ENCODE measurements at regions not wholly inside any gene's neighbourhood (a gene's known extent, or its start where the extent isn't known, plus 50 kb on each side); places are given as distances from the start of the nearest gene placed in this dataset.
"Not testable (repeated sequence)": the region's sequence is repeated elsewhere in the genome, so short reads cannot be mapped to it uniquely, and the experiment has no call there.

- H3K27me3 ChIP-seq (ENCODE audit: control insufficient read depth, insufficient read depth, low read length, poor library complexity, severe bottlenecking) = no peaks in the 10 kb centered on the region
- peaks cover 9% of the 10 kb centered on the region for H3K4me1 ChIP-seq (ENCODE audit: control insufficient read depth, insufficient read depth, low read length)
- H3K36me3 ChIP-seq (ENCODE audit: control insufficient read depth, insufficient read depth, low read length) = no peaks in the 10 kb centered on the region
- H3K27ac ChIP-seq (ENCODE audit: insufficient read depth, low read depth, low read length, poor library complexity, severe bottlenecking) = no peak overlapping the region
- 92 to 93% methylated on average over 9 of the region's 9 CpGs for WGBS, 2 experiments
- no peak overlapping the region for H3K4me3 ChIP-seq (ENCODE audit: insufficient read depth, low read depth, low read length)
- H3K9me3 ChIP-seq (ENCODE audit: control insufficient read depth, low read length) = no peaks in the 10 kb centered on the region
These were observed 76.8 kb downstream of the ZFP36L2 start for GRCh38 chr2:43149482-43150107.

DNA sequence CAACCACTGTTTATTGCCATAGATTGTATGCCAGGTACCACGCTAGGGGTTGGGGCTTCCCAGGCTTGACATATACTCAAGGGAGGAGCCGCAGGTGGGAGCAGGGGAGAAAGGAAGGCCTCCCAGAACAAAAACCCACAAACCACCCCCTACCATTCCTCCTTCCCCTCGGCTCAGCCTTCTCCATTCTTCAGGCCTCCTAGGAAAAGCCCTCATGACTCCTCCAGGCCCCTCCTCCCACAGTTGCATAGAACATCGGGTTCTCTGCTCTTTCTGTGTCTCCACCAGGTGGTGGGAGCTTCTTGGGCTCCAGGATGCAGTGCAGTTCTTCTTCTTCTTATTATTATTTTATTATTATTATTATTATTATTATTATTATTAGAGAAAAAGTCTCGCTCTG is 80.3 kb downstream of the ZFP36L2 start:
- WGBS, 2 experiments = 44 to 48% methylated on average over 5 of the region's 5 CpGs
- Histone ChIP-seq H3K27ac (ENCODE audit: insufficient read depth, low read depth, low read length, poor library complexity, severe bottlenecking) (no peak overlapping the region), H3K4me1 (ENCODE audit: control insufficient read depth, insufficient read depth, low read length) (peaks cover 9% of the 10 kb centered on the region), H3K4me3 (ENCODE audit: insufficient read depth, low read depth, low read length) (no peak overlapping the region), H3K27me3 (ENCODE audit: control insufficient read depth, insufficient read depth, low read length, poor library complexity, severe bottlenecking) (no peaks in the 10 kb centered on the region), H3K36me3 (ENCODE audit: control insufficient read depth, insufficient read depth, low read length) (no peaks in the 10 kb centered on the region), H3K9me3 (ENCODE audit: control insufficient read depth, low read length) (no peaks in the 10 kb centered on the region)

GRCh38 chr2:43144263-43144662 is 82.1 kb downstream of the ZFP36L2 start:
- H3K27ac ChIP-seq (ENCODE audit: insufficient read depth, low read depth, low read length, poor library complexity, severe bottlenecking) = no peak overlapping the region
- no peaks in the 10 kb centered on the region for H3K27me3 ChIP-seq (ENCODE audit: control insufficient read depth, insufficient read depth, low read length, poor library complexity, severe bottlenecking)
- WGBS, 2 experiments = 96 to 97% methylated on average over 2 of the region's 2 CpGs

GRCh38 chr2:43143756-43144155 is 82.7 kb downstream of the ZFP36L2 start:
- Histone ChIP-seq H3K27ac (ENCODE audit: insufficient read depth, low read depth, low read length, poor library complexity, severe bottlenecking) (no peak overlapping the region), H3K4me3 (ENCODE audit: insufficient read depth, low read depth, low read length) (no peak overlapping the region), H3K36me3 (ENCODE audit: control insufficient read depth, insufficient read depth, low read length) (no peaks in the 10 kb centered on the region), H3K4me1 (ENCODE audit: control insufficient read depth, insufficient read depth, low read length) (peaks cover 11% of the 10 kb centered on the region), H3K27me3 (ENCODE audit: control insufficient read depth, insufficient read depth, low read length, poor library complexity, severe bottlenecking) (no peaks in the 10 kb centered on the region), H3K9me3 (ENCODE audit: control insufficient read depth, low read length) (no peaks in the 10 kb centered on the region)
- WGBS, 2 experiments = 79 to 96% methylated on average over 7 to 8 of the region's 8 CpGs

More at GRCh38 chr2:43144263-43144662, 82.1 kb downstream of the ZFP36L2 start:
- Histone ChIP-seq H3K4me3 (ENCODE audit: insufficient read depth, low read depth, low read length) (no peak overlapping the region), H3K9me3 (ENCODE audit: control insufficient read depth, low read length) (no peaks in the 10 kb centered on the region), H3K36me3 (ENCODE audit: control insufficient read depth, insufficient read depth, low read length) (no peaks in the 10 kb centered on the region), H3K4me1 (ENCODE audit: control insufficient read depth, insufficient read depth, low read length) (peaks cover 11% of the 10 kb centered on the region)

- Histone ChIP-seq H3K27me3 (ENCODE audit: control insufficient read depth, insufficient read depth, low read length, poor library complexity, severe bottlenecking) (no peaks in the 10 kb centered on the region), H3K9me3 (ENCODE audit: control insufficient read depth, low read length) (no peaks in the 10 kb centered on the region), H3K4me3 (ENCODE audit: insufficient read depth, low read depth, low read length) (no peak overlapping the region), H3K4me1 (ENCODE audit: control insufficient read depth, insufficient read depth, low read length) (peaks cover 11% of the 10 kb centered on the region), H3K36me3 (ENCODE audit: control insufficient read depth, insufficient read depth, low read length) (no peaks in the 10 kb centered on the region), H3K27ac (ENCODE audit: insufficient read depth, low read depth, low read length, poor library complexity, severe bottlenecking) (no peak overlapping the region)
- WGBS, 2 experiments = 88 to 95% methylated on average over 7 of the region's 7 CpGs
These were observed 83.4 kb downstream of the ZFP36L2 start for GRCh38 chr2:43142921-43143438.

- not testable (repeated sequence) for H3K9me3 ChIP-seq (ENCODE audit: control insufficient read depth, low read length); H3K27me3 ChIP-seq (ENCODE audit: control insufficient read depth, insufficient read depth, low read length, poor library complexity, severe bottlenecking); H3K36me3 ChIP-seq (ENCODE audit: control insufficient read depth, insufficient read depth, low read length); H3K27ac ChIP-seq (ENCODE audit: insufficient read depth, low read depth, low read length, poor library complexity, severe bottlenecking); H3K4me3 ChIP-seq (ENCODE audit: insufficient read depth, low read depth, low read length)
- H3K4me1 ChIP-seq (ENCODE audit: control insufficient read depth, insufficient read depth, low read length) = peaks cover 20% of the 10 kb centered on the region
- WGBS, 2 experiments = 92 to 96% methylated on average over 7 of the region's 7 CpGs
These were observed 84.7 kb downstream of the ZFP36L2 start for GRCh38 chr2:43141636-43142151.

GRCh38 chr2:43139996-43140621 is 86.3 kb downstream of the ZFP36L2 start:
- no peak overlapping the region for H3K27ac ChIP-seq (ENCODE audit: insufficient read depth, low read depth, low read length, poor library complexity, severe bottlenecking)
- no peaks in the 10 kb centered on the region for H3K27me3 ChIP-seq (ENCODE audit: control insufficient read depth, insufficient read depth, low read length, poor library complexity, severe bottlenecking)
- no peak overlapping the region for H3K4me3 ChIP-seq (ENCODE audit: insufficient read depth, low read depth, low read length)
- H3K9me3 ChIP-seq (ENCODE audit: control insufficient read depth, low read length) = no peaks in the 10 kb centered on the region
- peaks cover 26% of the 10 kb centered on the region for H3K4me1 ChIP-seq (ENCODE audit: control insufficient read depth, insufficient read depth, low read length)
- WGBS, 2 experiments = 84 to 89% methylated on average over 11 of the region's 11 CpGs
- H3K36me3 ChIP-seq (ENCODE audit: control insufficient read depth, insufficient read depth, low read length) = no peaks in the 10 kb centered on the region

DNA sequence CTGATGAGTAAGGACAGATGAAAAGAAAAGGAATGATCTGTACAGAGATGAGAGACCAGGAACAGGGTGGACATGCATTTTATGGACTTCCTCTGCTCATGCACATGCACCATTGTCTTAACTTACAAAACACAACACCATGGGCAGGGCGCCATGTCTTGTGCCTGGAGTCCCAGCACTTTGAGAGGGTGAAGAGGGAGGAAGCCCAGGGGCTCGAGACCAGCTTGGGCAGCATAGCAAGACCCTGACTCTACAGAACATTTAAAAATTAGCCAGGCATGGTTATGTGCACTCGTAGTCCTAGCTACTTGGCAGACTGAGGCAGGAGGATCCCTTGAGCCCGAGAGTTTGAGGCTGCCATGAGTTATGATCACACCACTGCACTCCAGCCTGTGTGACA is 86.9 kb downstream of the ZFP36L2 start:
- no peaks in the 10 kb centered on the region for H3K36me3 ChIP-seq (ENCODE audit: control insufficient read depth, insufficient read depth, low read length)
- no peaks in the 10 kb centered on the region for H3K27me3 ChIP-seq (ENCODE audit: control insufficient read depth, insufficient read depth, low read length, poor library complexity, severe bottlenecking)
- 90 to 94% methylated on average over 4 of the region's 4 CpGs for WGBS, 2 experiments
- H3K9me3 ChIP-seq (ENCODE audit: control insufficient read depth, low read length) = no peaks in the 10 kb centered on the region
- no peak overlapping the region for H3K27ac ChIP-seq (ENCODE audit: insufficient read depth, low read depth, low read length, poor library complexity, severe bottlenecking)
- H3K4me3 ChIP-seq (ENCODE audit: insufficient read depth, low read depth, low read length) = no peak overlapping the region
- H3K4me1 ChIP-seq (ENCODE audit: control insufficient read depth, insufficient read depth, low read length) = peaks cover 26% of the 10 kb centered on the region

DNA sequence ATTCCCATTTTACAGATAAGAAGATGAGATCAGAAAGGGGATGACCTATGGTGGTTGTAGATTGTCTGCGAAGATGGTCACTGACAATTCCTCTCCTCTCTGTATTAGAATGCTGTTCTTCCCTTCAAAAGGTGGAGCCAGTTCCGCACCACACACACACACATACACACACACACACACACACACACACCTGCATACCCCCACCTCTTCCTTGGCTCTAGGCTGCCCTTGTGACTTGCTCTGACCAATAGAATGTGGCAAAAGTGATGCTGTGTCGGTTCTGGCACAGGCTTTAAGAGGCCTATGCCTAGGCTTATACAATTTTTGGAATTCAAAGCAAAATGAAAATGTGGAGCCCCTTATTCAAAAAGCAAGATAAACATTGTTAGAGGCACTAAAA is 88.0 kb downstream of the ZFP36L2 start:
- H3K9me3 ChIP-seq (ENCODE audit: control insufficient read depth, low read length) = no peaks in the 10 kb centered on the region
- peaks cover 26% of the 10 kb centered on the region for H3K4me1 ChIP-seq (ENCODE audit: control insufficient read depth, insufficient read depth, low read length)
- no peaks in the 10 kb centered on the region for H3K36me3 ChIP-seq (ENCODE audit: control insufficient read depth, insufficient read depth, low read length)
- H3K4me3 ChIP-seq (ENCODE audit: insufficient read depth, low read depth, low read length) = no peak overlapping the region
- H3K27me3 ChIP-seq (ENCODE audit: control insufficient read depth, insufficient read depth, low read length, poor library complexity, severe bottlenecking) = no peaks in the 10 kb centered on the region
- H3K27ac ChIP-seq (ENCODE audit: insufficient read depth, low read depth, low read length, poor library complexity, severe bottlenecking) = no peak overlapping the region
- WGBS, 2 experiments = 83 to 92% methylated on average over 3 of the region's 3 CpGs

DNA sequence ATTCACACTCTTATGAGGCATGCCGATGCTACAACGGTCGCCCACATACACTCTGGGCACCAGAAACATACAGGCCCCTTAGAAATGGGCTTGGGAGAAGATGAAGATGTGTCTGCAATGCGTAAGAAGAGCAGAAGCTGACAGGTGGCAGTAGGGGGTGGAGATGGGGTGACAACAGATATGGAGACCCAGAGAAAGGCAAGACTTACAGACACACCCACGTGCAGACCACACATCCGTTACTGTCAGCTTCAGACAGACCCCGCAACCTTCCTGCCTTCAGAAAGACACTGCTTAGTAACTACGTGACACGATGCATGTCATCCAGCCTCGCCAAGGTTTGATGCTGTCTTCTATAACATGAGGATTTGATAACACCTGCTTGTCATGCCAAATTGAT is 89.5 kb downstream of the ZFP36L2 start:
- H3K4me3 ChIP-seq (ENCODE audit: insufficient read depth, low read depth, low read length) = no peak overlapping the region
- no peaks in the 10 kb centered on the region for H3K27me3 ChIP-seq (ENCODE audit: control insufficient read depth, insufficient read depth, low read length, poor library complexity, severe bottlenecking)
- H3K9me3 ChIP-seq (ENCODE audit: control insufficient read depth, low read length) = no peaks in the 10 kb centered on the region
- WGBS, 2 experiments = 87 to 92% methylated on average over 10 of the region's 10 CpGs
- H3K27ac ChIP-seq (ENCODE audit: insufficient read depth, low read depth, low read length, poor library complexity, severe bottlenecking) = no peak overlapping the region
- no peaks in the 10 kb centered on the region for H3K36me3 ChIP-seq (ENCODE audit: control insufficient read depth, insufficient read depth, low read length)
- H3K4me1 ChIP-seq (ENCODE audit: control insufficient read depth, insufficient read depth, low read length) = peaks cover 26% of the 10 kb centered on the region
